ENCODE measurements at regions not wholly inside any gene's neighbourhood (a gene's known extent, or its start where the extent isn't known, plus 50 kb on each side); places are given as distances from the start of the nearest gene placed in this dataset.

GRCh38 chr14:84777356-84777755 lies 752.6 kb upstream of the FLRT2 start:
- no peak for TF ChIP-seq CTCF (IDR thresholded peaks at IDR 0.05)
- no peak overlapping the region for H3K27ac ChIP-seq
- no peaks in the 10 kb centered on the region for H3K27me3 ChIP-seq
- no peak overlapping the region for H3K4me3 ChIP-seq (ENCODE audit: low read depth in 1 of 2, low read length in 1 of 2)
- no peaks in the 10 kb centered on the region for H3K9me3 ChIP-seq
- no peaks in the 10 kb centered on the region for H3K4me1 ChIP-seq (ENCODE audit: control insufficient read depth in 1 of 2, insufficient read depth in 1 of 2, low read depth in 1 of 2, low read length in 1 of 2)
- H3K36me3 ChIP-seq = no peaks in the 10 kb centered on the region

DNA sequence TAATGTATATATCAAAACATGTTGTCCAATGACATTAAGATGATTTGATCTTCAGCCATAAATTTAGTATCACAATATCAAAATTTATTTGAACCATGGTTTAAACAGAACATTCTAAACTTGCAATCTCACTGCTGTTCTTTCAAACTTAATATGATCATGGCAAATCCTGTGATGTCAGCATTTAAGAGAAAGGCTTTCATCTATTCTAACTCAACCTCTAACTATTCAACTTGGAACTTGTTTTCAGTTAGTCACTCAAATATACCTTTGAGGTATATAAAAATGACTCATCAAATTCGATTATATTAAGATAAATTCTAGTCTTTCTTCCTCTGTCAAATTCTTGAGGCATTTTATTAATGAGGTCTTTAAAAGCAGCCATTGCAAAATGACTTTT lies 747.0 kb upstream of the FLRT2 start:
- Histone ChIP-seq H3K27me3 (no peaks in the 10 kb centered on the region), H3K27ac (no peak overlapping the region), H3K36me3 (no peaks in the 10 kb centered on the region), H3K4me1 (ENCODE audit: control insufficient read depth in 1 of 2, insufficient read depth in 1 of 2, low read depth in 1 of 2, low read length in 1 of 2) (no peaks in the 10 kb centered on the region), H3K4me3 (ENCODE audit: low read depth in 1 of 2, low read length in 1 of 2) (no peak overlapping the region), H3K9me3 (no peaks in the 10 kb centered on the region)
- TF ChIP-seq CTCF (IDR thresholded peaks at IDR 0.05) = no peak

DNA sequence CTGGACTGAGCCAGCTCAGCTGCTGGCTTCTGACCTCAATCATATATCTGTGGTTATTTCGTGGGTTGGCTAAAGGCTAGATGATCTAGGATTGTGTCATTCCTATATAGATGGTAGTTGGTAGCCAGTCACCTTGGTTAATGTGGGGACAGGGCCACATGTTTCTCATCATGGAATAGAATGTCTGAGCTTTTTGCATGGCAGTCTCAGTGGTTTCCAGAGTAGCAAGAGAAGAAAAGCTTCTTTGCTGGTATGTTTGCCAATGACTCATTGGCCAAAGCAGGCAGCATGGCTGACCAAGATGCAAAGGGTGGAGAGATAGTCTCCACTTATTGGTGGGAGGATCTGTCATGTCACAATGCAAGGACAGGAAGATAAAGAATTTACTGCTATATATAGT lies 746.4 kb upstream of the FLRT2 start:
- TF ChIP-seq CTCF (IDR thresholded peaks at IDR 0.05) = no peak

GRCh38 chr14:84785996-84786395 lies 743.9 kb upstream of the FLRT2 start:
- Histone ChIP-seq H3K36me3 (no peaks in the 10 kb centered on the region), H3K4me3 (ENCODE audit: low read depth in 1 of 2, low read length in 1 of 2) (no peak overlapping the region), H3K4me1 (ENCODE audit: control insufficient read depth in 1 of 2, insufficient read depth in 1 of 2, low read depth in 1 of 2, low read length in 1 of 2) (no peaks in the 10 kb centered on the region), H3K9me3 (no peaks in the 10 kb centered on the region), H3K27me3 (no peaks in the 10 kb centered on the region), H3K27ac (no peak overlapping the region)
- no peak for TF ChIP-seq CTCF (IDR thresholded peaks at IDR 0.05)

More for the DNA sequence above, 746.4 kb upstream of the FLRT2 start:
- Histone ChIP-seq H3K27me3 (no peaks in the 10 kb centered on the region), H3K9me3 (no peaks in the 10 kb centered on the region), H3K4me1 (ENCODE audit: control insufficient read depth in 1 of 2, insufficient read depth in 1 of 2, low read depth in 1 of 2, low read length in 1 of 2) (no peaks in the 10 kb centered on the region), H3K36me3 (no peaks in the 10 kb centered on the region), H3K4me3 (ENCODE audit: low read depth in 1 of 2, low read length in 1 of 2) (no peak overlapping the region), H3K27ac (no peak overlapping the region)

- H3K9me3 ChIP-seq = no peaks in the 10 kb centered on the region
- no peak overlapping the region for H3K27ac ChIP-seq
- H3K4me3 ChIP-seq (ENCODE audit: low read depth in 1 of 2, low read length in 1 of 2) = no peak overlapping the region
- no peaks in the 10 kb centered on the region for H3K27me3 ChIP-seq
- no peaks in the 10 kb centered on the region for H3K36me3 ChIP-seq
- TF ChIP-seq CTCF (IDR thresholded peaks at IDR 0.05) = no peak
- H3K4me1 ChIP-seq (ENCODE audit: control insufficient read depth in 1 of 2, insufficient read depth in 1 of 2, low read depth in 1 of 2, low read length in 1 of 2) = no peaks in the 10 kb centered on the region
Measured at GRCh38 chr14:84789012-84789411, 740.9 kb upstream of the FLRT2 start.
